B cell (primary cell): ENCODE measurements at regions not wholly inside any gene's neighbourhood (a gene's known extent, or its start where the extent isn't known, plus 50 kb on each side); places are given as distances from the start of the nearest gene placed in this dataset.

Experiments
- ATAC-seq: fragments of 200-7000 bp; cut with Tn5 transposase; one replicate; pipeline ENCODE4 v1.10.0; 2021; ENCODE audit warnings: low read depth, mild to moderate bottlenecking, moderate number of reproducible peaks, moderate library complexity
- CTCF ChIA-PET: fragments of 350-600 bp; sonication (Branson Sonifier 250); formaldehyde crosslinking; loops from one replicate; lab custom pipeline; 2021; ENCODE audit warnings: antibody characterized with exemption, inconsistent platforms; lab: Charles Lee
- POLR2A ChIA-PET: fragments of 350-600 bp; sonication (Branson Sonifier 250); formaldehyde crosslinking; loops from one replicate; lab custom pipeline; 2021; ENCODE audit warnings: antibody characterized with exemption; lab: Charles Lee
- DNase-seq: peaks from one replicate; pipeline ENCODE4 v3.0.0; 2013
- H2AFZ ChIP-seq: 2 replicates; pipeline ENCODE4 v1.6.1; 2012; ENCODE audit warnings: mild to moderate bottlenecking, low read depth, low read length; ENCODE audit not compliant: insufficient read depth, poor library complexity, severe bottlenecking
- H3K27ac ChIP-seq, 2 donors: 1 replicate in 1 of 2; 2 replicates in 1 of 2; pipeline ENCODE4 v1.5.1; 2012 to 2013; ENCODE audit warnings: low read length in 2 of 2, mild to moderate bottlenecking in 2 of 2, moderate library complexity in 1 of 2
- H3K27me3 ChIP-seq, 4 experiments: fragments of 200-600 bp in 1 of 4; sonication (generic) in 1 of 4; replicated peaks in 1 of 4; 1 replicate in 2 of 4; 2 replicates in 2 of 4; pipeline versions ENCODE4 v1.6.1 to v1.7.0; 2013 to 2016; ENCODE audit warnings: low read length in 3 of 4, mild to moderate bottlenecking in 2 of 4, mixed read lengths in 1 of 4, moderate library complexity in 1 of 4; ENCODE audit not compliant: insufficient read depth in 4 of 4, control insufficient read depth in 3 of 4; ENCODE audit errors: control extremely low read depth in 1 of 4
- H3K36me3 ChIP-seq, 2 experiments: replicated peaks in 1 of 2; 1 replicate in 1 of 2; 2 replicates in 1 of 2; pipeline versions ENCODE4 v1.6.1 to v1.7.1; 2013; ENCODE audit warnings: low read length in 1 of 2; ENCODE audit not compliant: insufficient read depth in 2 of 2, control insufficient read depth in 1 of 2; ENCODE audit errors: control extremely low read depth in 1 of 2, extremely low read depth in 1 of 2
- H3K4me1 ChIP-seq, 2 donors: fragments of 200-600 bp in 1 of 2; sonication (generic) in 1 of 2; 1 replicate in 1 of 2; 2 replicates in 1 of 2; pipeline versions ENCODE4 v1.5.1 to v1.6.1; 2013 to 2017; ENCODE audit warnings: low read length in 2 of 2; ENCODE audit not compliant: control insufficient read depth in 2 of 2, insufficient read depth in 2 of 2
- H3K4me2 ChIP-seq: replicated peaks from 2 replicates; pipeline ENCODE3; 2012; ENCODE audit warnings: mild to moderate bottlenecking, low read depth, low read length; ENCODE audit not compliant: poor library complexity, severe bottlenecking
- H3K4me3 ChIP-seq, 5 experiments: fragments of 200-600 bp in 1 of 5; sonication (generic) in 1 of 5; 1 replicate in 3 of 5; 2 replicates in 2 of 5; pipeline versions ENCODE4 v1.5.1 to v1.7.0; 2011 to 2016; ENCODE audit warnings: low read length in 4 of 5, mild to moderate bottlenecking in 4 of 5, low read depth in 2 of 5, control low read depth in 1 of 5, moderate library complexity in 1 of 5; ENCODE audit not compliant: insufficient read depth in 1 of 5; ENCODE audit errors: control extremely low read depth in 1 of 5, extremely low read depth in 1 of 5
- H3K79me2 ChIP-seq: fragments of 200-600 bp; sonication (generic); one replicate; pipeline ENCODE4 v1.6.0; 2016; ENCODE audit warnings: low read length; ENCODE audit not compliant: control insufficient read depth, insufficient read depth
- H3K9ac ChIP-seq: fragments of 200-600 bp; sonication (generic); 2 replicates; pipeline ENCODE4 v1.6.1; 2017; ENCODE audit warnings: mild to moderate bottlenecking, low read length, moderate library complexity
- H3K9me3 ChIP-seq, 3 donors: one replicate each; pipeline versions ENCODE4 v1.6.1 to v1.7.1; 2013; ENCODE audit warnings: low read length in 2 of 3; ENCODE audit not compliant: control insufficient read depth in 2 of 3, insufficient read depth in 1 of 3; ENCODE audit errors: control extremely low read depth in 1 of 3
- H4K20me1 ChIP-seq: 2 replicates; pipeline ENCODE4 v1.6.0; 2012; ENCODE audit warnings: mild to moderate bottlenecking, low read length; ENCODE audit not compliant: insufficient read depth, control insufficient read depth, poor library complexity, severe bottlenecking
- H3K27ac Mint-ChIP-seq: one replicate; pipeline ENCODE4 v1.8.0; 2021; ENCODE audit warnings: mixed read lengths
- H3K27me3 Mint-ChIP-seq: one replicate; pipeline ENCODE4 v1.8.0; 2021; ENCODE audit warnings: mixed read lengths
- H3K4me1 Mint-ChIP-seq: one replicate; pipeline ENCODE4 v1.8.0; 2021; ENCODE audit warnings: mixed read lengths
- H3K4me3 Mint-ChIP-seq: one replicate; pipeline ENCODE4 v1.8.0; 2021; ENCODE audit warnings: mixed read lengths
- H3K9me3 Mint-ChIP-seq: one replicate; pipeline ENCODE4 v1.8.0; 2022; ENCODE audit warnings: mixed read lengths; ENCODE audit not compliant: insufficient read depth
- EZH2 ChIP-seq: IDR thresholded peaks from 2 replicates; pipeline ENCODE4 v1.6.1; 2012; ENCODE audit warnings: borderline replicate concordance, low read depth, mild to moderate bottlenecking, moderate library complexity, low read length; ENCODE audit not compliant: insufficient read depth, poor library complexity, severe bottlenecking
- whole genome bisulfite sequencing: methylation state at CpG from one replicate; pipeline ENCODE4 v1.1.5; 2013; ENCODE audit warnings: missing lambda C conversion rate; ENCODE audit not compliant: insufficient coverage; 5-methylcytosine and 5-hydroxymethylcytosine counted together
- intact Hi-C: fragments of 100-400 bp; cut with micrococcal nuclease; formaldehyde crosslinking; loops from one replicate; pipeline ENCODE4 v1.10.0; 2022
- TF ChIP-seq, protein P1 (sequence below): fragments of 200-600 bp; IDR thresholded peaks from one replicate; pipeline ENCODE4 v1.8.0; 2022; ENCODE audit warnings: antibody characterized with exemption, mild to moderate bottlenecking

DNA sequence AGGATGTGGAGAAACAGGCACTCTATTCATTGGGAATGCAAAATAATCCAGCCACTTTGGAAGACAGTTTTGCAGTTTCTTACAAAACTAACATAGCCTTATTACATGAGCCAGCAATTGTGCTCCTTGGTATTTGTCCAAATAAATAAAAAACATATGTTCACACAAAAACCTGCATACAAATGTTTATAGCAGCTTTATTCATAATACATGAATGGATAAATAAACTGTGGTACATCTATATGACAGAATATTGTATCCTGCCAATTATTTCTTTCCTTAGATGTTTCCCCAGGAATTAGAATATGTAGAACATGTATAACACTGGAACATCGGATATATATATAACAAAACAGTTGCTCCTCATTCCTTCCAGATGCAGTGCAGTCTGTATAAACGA is 57.7 kb upstream of the VEGFC start:
- H3K4me3 Mint-ChIP-seq = no peak overlapping the region
- ChIA-PET CTCF (no interaction called here), POLR2A (no interaction called here)
- no peak overlapping the region for H3K27ac Mint-ChIP-seq
- H3K4me2 ChIP-seq = no peak overlapping the region
- no peak for ATAC-seq
- H3K27me3 Mint-ChIP-seq = no peaks in the 10 kb centered on the region
- peaks cover 2% of the 10 kb centered on the region for H3K9me3 Mint-ChIP-seq
- no peak overlapping the region for H3K27ac ChIP-seq
- H3K4me1 ChIP-seq = no peaks in the 10 kb centered on the region
- H3K79me2 ChIP-seq = no peaks in the 10 kb centered on the region
- no CpG with 5 or more reads among the region's 2 CpGs for WGBS
- H3K9me3 ChIP-seq = no peaks in the 10 kb centered on the region
- no peak overlapping the region for H3K9ac ChIP-seq
- no peaks in the 10 kb centered on the region for H3K36me3 ChIP-seq
- H3K27me3 ChIP-seq = no peaks in the 10 kb centered on the region
- no peaks in the 10 kb centered on the region for H3K4me1 Mint-ChIP-seq
- no peak overlapping the region for H2AFZ ChIP-seq
- no peaks in the 10 kb centered on the region for H4K20me1 ChIP-seq
- TF ChIP-seq EZH2 = no peak
- TF ChIP-seq, protein P1, sequence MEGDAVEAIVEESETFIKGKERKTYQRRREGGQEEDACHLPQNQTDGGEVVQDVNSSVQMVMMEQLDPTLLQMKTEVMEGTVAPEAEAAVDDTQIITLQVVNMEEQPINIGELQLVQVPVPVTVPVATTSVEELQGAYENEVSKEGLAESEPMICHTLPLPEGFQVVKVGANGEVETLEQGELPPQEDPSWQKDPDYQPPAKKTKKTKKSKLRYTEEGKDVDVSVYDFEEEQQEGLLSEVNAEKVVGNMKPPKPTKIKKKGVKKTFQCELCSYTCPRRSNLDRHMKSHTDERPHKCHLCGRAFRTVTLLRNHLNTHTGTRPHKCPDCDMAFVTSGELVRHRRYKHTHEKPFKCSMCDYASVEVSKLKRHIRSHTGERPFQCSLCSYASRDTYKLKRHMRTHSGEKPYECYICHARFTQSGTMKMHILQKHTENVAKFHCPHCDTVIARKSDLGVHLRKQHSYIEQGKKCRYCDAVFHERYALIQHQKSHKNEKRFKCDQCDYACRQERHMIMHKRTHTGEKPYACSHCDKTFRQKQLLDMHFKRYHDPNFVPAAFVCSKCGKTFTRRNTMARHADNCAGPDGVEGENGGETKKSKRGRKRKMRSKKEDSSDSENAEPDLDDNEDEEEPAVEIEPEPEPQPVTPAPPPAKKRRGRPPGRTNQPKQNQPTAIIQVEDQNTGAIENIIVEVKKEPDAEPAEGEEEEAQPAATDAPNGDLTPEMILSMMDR = no peak
- intact Hi-C loops = no loop called here
- DNase-seq = no peak
- H3K4me3 ChIP-seq = no peak overlapping the region

- TF ChIP-seq, protein P1 = no peak
- no peak for TF ChIP-seq EZH2
- ATAC-seq = no peak
- Histone ChIP-seq H4K20me1 (no peaks in the 10 kb centered on the region), H3K36me3 (no peaks in the 10 kb centered on the region), H3K4me2 (no peak overlapping the region), H3K4me1 (no peaks in the 10 kb centered on the region), H3K79me2 (no peaks in the 10 kb centered on the region), H3K27me3 (no peaks in the 10 kb centered on the region), H3K4me3 (no peak overlapping the region), H2AFZ (no peak overlapping the region), H3K9me3 (peaks cover 0 to 2% (median 0%) of the 10 kb centered on the region in 3 donors), H3K27ac (no peak overlapping the region), H3K9ac (no peak overlapping the region)
- ChIA-PET CTCF (interaction anchor here (1.4 kb wide), 1 partner anchor 11 kb away, joined by 3 read pairs; no protein-coding TSS in a partner anchor), POLR2A (no interaction called here)
- Mint-ChIP-seq H3K4me3 (no peak overlapping the region), H3K9me3 (no peaks in the 10 kb centered on the region), H3K4me1 (no peaks in the 10 kb centered on the region), H3K27ac (no peak overlapping the region), H3K27me3 (no peaks in the 10 kb centered on the region)
- no CpG with 5 or more reads among the region's 2 CpGs for WGBS
- intact Hi-C loops = no loop called here
- no peak for DNase-seq
These were observed 63.7 kb upstream of the VEGFC start for GRCh38 chr4:176856421-176856820.
